GM18867 (cell line): ENCODE measurements at regions not wholly inside any gene's neighbourhood (a gene's known extent, or its start where the extent isn't known, plus 50 kb on each side); places are given as distances from the start of the nearest gene placed in this dataset.

Source experiments
- ATAC-seq: cut with Tn5 transposase; IDR thresholded peaks from one replicate; pipeline ENCODE4 v1.9.1; 2021; ENCODE audit warnings: mild to moderate bottlenecking, moderate library complexity; ENCODE audit not compliant: unreplicated experiment

DNA sequence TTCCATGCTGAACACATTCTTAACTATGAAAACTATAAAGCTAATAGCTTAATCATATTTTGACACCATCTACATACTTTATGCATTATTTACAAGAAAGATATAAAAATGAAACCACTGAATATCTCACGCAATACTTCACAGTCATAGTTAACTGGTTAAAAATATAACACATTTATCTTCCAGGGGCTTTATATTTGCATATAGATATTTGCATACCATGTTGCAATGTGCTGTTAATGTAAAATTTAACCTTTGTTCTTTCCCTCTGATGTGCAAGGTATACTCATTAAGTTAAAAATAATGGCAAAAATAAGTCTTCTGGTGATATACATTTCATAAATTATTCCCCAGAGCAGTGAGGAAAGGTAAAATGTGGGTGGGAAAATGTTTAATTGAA is 76.9 kb upstream of the MGMT start:
- no peak for ATAC-seq

DNA sequence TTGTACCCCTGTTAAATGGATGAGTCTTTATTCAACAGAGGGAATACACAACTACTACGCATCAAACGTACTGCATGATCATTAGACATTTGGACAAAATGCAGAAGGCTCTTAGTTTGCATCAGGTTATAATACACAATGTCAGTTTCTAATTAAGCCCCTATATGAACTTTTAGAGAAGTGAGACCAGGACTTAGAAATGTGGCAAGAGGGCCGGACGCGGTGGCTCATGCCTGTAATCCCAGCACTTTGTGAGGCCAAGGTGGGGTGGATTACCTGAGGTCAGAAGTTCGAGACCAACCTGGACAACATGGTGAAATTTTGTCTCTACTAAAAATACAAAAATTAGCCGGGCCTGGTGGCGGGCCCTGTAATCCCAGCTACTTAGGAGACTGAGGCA is 76.3 kb upstream of the MGMT start:
- ATAC-seq, result no peak

DNA sequence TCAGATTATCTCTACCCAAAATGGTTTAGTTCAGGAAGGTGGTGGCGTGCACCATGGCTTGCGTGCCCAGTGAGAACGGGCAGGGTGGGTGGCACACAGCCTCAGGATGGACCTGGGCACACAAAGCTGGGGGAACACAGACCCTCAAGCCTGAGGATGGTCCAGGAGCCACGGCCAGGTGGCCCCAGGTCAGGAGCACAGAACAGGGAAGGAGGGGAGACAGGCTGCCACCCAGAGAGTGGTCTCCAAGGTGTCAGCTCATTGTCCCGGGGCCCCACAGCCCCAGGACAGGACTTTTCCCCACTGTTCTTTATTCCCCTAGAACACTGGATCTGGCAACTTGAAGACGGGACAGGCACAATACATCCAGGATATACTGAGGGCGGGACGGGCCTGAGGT is 75.6 kb upstream of the MGMT start:
- ATAC-seq, result no peak

DNA sequence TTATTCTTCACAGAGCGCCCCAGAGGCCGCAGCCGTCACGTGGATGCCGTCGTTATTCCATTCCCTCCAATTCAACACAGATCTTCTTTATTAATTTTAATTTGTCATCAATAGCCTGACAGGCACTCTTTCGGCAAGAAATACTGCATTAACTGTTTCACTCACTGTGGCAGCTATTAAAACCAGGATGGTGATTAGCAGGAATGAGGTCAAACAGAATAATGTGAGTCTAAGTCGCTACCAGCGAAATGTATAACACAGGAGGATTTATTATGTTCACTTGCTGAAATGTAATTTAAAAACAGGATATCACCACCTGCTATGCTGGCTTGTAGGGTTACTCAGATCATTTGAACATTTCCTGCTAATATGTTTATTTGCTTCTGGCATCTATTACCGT is 74.2 kb upstream of the MGMT start:
- no peak for ATAC-seq

DNA sequence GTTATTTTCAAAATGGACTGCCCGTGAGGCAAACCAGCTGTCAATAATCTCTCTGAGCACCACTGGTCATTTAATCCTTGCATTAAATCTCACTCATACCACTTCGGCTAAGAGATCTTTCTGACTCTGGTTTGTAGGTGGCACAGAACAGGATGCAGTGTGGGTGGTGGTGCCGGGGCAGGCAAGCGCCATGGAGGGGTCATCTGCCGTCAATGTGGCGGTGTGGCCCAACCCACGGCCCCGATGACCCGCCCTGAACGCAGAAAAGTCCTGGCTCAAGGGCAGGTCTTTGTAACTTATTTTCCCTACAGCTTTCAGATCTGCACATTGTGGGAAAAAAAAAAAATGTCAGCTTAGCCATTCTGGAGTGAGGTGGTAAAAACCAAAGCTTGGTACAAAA is 73.2 kb upstream of the MGMT start:
- ATAC-seq, result no peak

DNA sequence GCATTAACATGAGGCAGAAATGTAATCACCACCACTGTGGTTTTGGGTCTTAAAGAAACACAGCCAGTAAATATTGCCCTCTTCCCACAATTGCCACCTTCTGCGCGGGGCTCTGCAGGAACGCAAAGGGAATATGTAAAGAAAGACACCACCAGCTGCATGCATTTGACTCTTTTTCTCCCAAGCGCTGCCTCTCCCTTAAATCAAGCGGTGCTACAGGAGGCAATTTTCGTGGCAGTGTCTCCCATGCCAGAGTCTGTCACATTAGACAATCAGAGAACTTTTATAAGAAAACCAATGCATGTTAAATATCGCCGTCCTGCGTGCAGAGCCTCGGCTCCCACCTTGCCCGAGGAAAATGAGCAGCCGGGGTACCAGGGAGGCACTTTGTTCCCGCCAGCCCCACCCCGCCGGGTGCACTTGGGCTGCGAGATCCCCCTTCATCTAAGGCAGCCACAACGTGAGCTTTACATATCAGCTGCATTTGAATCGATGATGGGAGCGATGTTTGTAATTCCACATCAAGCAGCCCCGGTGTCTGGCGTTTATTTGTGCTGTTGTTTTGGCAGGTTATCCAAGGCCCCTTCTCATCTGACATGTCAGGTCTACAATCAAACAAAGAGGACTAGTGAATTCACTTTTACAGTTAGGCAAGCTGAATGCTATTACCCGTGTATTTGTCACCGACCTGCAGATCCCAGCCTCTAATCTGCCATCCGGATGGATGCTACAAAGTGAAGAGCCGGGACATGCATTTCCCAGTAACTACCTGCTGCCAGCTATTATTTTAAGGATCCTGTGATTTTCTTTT is 72.3 kb upstream of the MGMT start:
- no peak for ATAC-seq

DNA sequence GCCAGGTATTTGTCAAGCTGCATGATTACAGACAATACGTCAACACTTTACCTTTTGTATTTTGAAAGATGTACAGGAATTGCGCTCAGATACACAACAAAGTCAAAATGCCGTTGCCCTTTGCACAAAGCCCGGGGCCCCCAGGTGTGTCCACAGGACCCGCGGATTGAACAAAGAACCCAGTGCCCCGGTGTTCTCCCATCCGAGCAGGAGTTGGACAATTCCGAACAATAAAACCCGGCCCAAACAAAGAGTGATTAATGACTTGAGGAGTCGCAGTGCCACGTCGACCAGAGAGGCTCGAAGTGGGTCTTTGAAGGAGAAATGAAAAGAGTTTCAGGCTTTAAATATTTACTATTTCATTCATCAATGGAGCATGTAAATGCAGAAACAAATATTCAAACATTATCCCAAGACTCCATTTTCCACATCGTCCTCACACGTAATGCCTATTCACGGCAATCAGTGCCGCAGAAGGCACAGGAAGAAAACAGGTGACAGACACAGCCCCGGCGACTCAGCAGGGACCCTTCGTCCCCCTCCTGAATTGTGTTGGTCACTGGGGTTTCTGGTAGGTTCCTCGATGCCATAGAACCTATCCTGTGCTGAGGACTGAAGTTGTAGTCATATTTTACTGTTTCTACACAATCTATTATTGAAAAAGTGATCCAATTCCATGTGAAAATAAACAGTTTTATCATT is 70.9 kb upstream of the MGMT start:
- no peak for ATAC-seq

DNA sequence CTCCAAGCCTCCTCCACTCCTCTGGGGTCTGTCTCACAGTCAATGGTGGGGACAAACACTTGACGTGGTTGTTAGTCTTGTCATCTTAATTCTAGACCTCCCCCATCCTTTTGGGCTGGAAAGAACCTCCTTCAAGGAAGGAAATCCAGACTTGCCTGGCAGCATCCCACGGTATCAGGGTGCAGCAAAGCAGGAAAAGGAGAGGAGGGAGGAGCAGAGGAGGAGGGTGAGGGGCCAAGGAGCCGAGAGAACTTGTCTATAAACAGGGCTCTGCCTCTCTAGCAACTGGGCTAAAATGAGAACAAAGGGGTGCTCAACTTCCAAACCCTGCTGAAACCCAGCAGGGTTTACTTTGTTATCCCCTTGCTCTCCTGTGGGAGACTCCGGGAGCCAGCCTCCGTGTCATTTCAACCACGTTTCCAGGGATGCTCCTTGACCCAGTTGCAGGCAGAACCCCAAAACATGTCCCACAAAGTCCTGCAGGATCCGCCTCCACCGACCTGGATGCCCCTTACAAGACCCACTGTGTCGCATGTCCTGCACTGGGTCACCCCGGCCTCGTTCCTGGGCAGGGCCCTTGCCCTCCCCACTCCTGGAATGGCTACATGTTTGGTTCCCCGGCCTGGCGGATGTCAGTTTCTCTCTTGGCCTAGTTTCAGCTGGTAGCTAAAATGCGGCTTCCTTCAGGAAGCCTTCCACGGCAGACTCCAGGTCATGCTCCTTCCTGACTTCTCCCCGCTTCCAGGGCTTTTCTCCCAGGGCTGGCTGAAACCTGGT is 69.7 kb upstream of the MGMT start:
- ATAC-seq, result no peak

DNA sequence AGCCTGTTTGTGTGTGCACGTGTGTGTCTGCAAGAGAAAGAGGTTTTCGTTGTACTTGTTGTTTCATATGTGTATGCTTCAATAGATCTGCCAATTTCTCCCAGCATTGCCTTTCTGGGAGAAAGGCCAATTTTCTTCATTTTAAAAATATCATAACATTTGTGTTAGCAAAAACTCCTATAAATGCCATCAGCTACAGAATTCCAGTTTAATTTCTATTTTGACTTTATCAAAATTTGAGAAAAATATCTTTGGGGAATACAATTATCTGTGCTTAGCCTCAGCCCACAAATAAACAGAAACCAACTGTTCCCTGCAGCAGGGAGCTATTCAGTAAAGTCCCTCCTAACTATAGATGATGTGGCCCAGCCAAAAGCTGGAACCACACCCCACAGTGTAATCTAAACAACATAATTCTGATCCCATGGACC is 68.3 kb upstream of the MGMT start:
- no peak for ATAC-seq

DNA sequence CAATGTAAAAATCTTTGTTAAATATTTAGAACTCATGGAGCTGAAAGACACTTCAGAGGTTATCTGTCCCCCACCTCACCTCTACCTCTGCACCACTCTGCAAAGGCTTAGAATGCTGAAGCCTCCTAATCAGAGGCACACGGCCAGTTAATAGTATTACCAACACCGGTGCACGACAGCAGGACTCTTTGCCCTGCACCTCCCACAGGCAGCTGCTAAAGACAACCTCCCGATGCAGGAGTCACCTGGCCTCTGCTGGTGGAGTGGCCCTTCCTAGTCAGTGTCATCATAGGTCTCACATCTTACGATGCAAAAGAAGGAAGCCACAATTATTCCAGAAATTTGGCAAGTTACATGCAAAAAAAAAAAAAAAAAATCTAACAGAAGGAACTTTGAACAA is 66.6 kb upstream of the MGMT start:
- ATAC-seq, result no peak

DNA sequence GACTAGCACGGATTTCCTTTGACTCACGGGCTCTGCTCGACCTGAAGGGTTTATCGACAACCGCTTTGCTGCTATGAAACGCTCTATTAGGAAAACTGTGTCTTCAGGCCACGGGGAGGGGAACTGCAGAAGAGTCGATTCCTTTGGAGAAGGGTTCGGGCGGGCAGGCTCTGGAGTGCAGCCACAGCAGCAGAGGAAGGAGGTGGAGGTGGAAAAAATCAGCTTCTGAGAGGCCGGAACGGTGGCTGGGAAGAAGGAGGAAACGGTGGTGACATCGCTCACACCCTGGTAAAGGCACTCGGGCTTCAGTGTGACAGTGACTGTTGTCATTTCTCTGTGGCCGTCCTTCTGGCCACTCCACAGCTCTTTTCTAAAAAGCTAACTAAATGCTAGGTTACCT is 64.6 kb upstream of the MGMT start:
- ATAC-seq, result no peak

DNA sequence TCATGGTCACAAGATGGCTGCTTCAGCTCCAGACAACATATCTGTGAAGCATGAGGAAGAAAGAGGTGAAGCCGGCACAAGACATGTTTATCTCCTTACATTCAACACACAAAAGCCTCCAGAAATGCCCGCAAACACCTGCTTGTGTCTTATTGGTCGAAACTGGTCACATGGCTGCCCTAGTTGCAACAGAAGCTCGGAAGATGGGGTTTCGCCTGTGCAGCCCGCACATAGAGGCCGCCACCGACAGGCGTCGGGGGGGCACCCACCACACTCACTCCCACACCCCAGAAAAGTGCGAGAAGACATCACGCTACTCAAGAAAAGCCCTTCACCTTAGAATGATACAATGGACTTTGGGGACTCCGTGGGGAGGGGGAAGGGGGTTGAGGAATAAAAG is 63.0 kb upstream of the MGMT start:
- ATAC-seq, result no peak

DNA sequence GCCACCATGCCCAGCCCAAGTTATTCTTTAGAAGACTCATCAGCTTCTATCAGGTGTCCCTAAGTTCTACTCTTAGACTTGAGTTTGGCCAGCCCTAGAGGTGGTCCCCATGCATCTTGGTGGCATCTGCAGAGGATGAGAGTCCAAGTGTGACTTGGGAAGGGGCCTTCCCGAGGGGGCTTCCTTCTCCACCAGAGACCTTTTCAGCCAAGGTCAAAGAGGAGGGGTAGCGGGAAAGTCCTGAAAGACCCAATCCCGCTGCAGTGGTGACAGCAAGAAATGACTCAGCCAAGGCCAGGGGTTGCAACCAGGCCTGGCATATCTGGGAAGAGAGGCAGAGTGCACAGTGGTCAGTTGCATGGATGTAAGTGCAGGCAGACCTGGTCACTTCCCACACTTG is 61.7 kb upstream of the MGMT start:
- ATAC-seq, result no peak

DNA sequence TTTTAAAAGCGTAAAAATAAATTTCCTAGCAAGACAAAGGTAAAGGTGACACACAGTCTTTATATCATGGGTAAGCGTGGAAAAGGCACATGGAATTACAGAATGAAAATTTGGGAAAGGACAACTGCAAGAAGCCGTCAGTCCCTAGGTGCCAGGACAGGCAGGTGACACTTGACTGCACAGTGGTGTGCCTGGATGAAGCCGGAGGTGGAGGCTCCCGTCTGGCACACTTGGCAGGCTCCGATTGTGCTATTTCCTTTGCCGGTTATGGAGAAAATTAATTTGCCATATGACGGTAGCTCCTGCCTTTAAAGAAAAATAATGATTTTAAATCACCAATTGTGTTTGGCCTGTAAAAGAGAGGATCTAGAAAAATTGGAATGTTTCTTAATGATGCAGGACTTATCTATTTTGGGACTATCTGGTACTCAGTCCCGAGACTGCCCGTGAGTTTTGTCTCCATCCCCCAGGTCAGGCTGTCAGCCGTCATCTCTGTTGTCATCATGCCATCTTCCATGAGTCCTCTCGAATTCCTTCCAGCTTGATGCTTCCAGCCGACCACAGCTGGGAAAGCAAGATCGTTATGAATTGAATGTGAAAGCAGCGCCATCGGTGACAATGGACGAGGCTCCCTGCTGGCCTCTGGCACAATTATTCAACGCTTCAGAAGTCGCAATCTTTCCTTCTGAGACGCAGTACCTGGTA is 56.2 kb upstream of the MGMT start:
- ATAC-seq, result no peak

DNA sequence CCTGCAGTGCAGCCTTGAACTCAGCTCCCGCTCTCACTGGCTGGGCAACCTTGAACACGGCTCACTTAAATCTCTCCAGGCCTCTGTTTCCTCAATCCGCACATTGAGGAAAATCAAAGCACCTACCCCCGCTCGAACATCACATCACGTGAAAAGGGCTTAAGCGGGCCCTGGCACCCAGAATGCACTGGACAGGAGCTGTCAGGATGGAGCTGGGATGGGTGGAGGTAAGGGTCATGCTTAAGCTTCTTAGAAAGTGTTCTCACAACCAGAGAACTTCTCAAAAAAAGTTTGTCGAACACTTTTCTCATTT is 55.7 kb upstream of the MGMT start:
- ATAC-seq, result no peak

DNA sequence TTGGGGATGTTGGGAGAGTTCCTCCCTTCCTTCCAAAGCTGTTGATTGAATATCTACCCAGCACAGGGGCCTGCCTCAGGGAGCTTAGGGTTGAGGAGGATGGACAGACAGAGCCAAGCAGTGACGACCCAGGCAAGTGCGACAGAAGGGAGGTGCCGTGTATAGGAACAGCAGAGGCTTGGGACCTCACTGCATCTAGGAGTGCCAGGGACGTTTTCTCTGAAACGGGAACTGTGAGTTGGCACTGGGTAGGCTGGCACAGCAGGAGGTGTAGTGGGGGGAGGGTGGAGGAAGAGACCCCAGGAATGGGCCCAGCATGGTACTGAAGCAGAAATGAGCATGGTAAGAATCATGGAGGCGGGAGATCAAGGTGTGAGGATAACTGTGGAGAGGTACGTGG is 55.3 kb upstream of the MGMT start:
- no peak for ATAC-seq

DNA sequence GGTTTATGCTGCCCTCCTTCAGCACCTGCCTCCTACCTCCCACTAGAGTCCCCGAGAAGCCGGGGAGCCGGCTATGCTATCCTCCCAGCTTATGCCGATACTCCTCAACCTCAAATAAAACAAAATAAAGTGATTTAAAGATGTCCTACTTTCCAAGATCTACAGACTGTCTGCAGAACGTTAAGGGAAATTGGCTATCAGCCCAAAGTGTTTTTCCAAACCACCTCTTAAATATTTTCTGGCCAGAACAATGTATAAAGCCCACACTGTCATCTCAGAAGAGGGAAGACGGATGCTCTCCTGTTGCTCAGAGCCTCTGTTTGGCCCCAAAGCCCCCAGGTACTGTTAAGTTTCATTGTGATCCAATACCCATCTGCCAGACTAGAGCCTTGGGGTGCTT is 54.0 kb upstream of the MGMT start:
- no peak for ATAC-seq

DNA sequence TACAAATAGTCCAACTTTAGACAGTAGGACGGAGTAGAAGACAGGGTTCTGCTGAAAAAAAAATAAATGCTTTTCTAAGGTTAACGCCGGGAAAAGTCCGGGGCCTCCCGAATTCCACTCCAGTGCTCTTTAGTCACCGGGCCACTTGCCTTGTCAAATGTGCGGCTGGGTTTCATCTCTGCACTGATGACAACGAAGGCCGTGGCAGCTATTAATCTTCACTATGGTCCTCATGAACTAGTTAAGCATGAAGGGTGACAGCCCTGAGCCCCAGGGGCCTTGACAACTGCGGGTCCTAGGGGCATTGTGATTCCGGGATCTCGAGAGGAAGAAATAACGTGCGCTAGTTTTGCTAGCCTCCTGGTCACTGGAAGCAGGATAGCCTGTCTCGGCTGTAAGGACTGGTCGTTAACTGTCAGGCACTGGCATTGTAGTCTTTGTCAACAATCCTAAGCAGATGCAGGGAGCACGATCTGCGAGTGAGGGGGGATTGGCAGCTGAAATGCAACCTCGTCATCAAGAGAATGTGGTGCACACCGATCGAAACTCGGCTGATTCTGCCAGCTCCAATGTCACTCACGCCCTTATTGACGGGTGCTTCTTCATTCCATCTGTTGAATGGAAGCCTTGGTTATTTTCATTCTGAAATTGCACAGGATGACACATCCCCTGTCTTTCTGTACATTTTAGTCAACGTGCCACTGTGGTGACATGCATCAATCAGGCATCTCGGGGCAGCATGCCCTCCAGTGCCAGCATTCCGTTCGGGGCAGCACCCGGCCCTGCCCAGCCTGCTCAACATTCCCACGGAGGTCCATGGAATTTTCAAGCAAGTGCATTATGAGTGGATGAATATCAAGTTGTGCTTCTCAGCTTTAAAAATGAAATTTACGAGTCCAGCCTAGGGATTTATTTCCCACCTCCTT is 51.6 kb upstream of the MGMT start:
- ATAC-seq, result no peak

DNA sequence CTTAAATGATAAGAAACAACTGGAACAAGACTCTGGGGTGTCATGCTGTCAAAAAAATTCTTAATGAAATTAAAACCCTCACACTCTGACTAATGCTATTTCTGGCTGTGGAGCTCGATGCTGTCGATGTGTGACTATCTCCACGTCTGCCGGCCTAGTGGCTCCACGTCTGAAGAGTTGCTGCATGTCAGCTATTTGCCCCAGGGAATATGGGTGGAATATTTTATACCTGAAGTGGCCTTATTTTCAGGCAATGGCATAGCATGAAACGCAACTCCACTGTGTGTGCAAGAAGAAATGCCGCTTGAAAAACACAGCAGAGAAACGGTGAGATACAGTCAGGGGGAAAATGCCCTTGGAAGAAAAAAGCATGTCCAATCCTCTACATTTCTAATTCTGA is 50.9 kb upstream of the MGMT start:
- ATAC-seq, result no peak

DNA sequence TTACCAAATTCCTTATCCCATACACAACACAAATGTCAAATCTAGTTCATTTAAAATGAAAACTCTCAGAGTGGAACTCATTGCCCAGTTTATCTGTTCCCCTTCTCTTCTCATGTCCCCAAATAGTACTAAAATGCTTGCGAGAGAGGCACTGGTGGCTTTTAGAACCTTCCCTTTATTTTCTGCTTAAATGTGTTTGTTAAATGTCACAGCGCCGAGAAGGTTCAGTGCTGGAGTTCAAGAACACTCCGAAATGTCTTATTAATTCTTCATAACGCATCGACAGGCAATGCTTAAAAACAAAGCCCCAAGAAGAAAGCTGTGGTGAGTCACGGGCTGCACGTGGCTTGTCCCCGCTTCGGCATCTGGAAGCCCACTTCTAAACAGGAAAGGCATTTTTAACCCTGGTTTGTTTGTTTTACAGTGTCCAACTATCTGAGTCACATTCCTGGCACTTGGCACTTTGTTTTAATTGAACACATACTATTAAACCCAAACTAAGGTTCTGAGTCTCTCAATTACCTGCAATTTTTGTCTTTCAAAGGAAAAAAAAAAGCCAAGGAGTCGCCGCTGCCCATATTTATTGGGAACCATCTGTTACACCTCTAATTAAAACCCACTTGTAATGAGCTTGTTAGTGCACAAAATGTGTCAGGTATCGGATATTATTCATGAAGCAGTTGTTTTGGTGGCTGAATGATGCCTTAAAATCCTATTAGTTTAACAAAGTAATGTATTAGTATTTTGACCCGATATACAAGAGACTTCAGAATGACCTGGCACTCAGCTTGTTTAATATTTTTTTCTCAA is 49.9 kb upstream of the MGMT start:
- ATAC-seq, result no peak
